Stimulated activated CD8-positive, alpha-beta memory T cell treated with anti-CD3 and anti-CD28 coated beads, Interleukin-15, amount 100 ng/mL, for 48 hours (primary cell): ENCODE measurements at regions not wholly inside any gene's neighbourhood (a gene's known extent, or its start where the extent isn't known, plus 50 kb on each side); places are given as distances from the start of the nearest gene placed in this dataset.
A peak's percentile ranks its signal among the peaks of the same experiment; 100 is the strongest.
"Not testable (repeated sequence)": the region's sequence is repeated elsewhere in the genome, so short reads cannot be mapped to it uniquely, and the experiment has no call there.

ENCODE experiments used
- DNase-seq, 2 donors: peaks; one replicate each; pipeline ENCODE4 v3.0.0-alpha.2; 2020; ENCODE audit warnings: low read depth in 2 of 2

DNA sequence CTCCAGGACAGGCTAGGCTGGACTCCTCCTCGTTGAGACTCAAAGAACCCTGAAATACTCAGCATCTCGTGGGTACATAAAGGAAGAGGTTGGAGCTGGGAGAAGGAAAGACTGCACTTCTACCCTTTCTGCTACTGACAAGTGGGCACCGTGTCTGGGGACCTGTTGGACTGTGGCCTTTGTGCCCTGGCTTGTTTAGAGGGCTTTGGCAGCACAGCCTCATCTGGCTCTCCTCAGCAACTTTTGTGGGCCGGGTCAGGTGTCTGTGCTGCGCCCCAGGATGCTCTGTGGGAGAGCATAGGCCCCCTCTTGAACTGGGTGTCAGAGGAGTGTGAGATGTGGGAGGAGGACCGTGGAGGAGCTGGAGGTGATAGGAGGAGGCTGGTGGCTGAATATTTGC lies 142.4 kb downstream of the FCRL5 start:
- no peak for DNase-seq

DNA sequence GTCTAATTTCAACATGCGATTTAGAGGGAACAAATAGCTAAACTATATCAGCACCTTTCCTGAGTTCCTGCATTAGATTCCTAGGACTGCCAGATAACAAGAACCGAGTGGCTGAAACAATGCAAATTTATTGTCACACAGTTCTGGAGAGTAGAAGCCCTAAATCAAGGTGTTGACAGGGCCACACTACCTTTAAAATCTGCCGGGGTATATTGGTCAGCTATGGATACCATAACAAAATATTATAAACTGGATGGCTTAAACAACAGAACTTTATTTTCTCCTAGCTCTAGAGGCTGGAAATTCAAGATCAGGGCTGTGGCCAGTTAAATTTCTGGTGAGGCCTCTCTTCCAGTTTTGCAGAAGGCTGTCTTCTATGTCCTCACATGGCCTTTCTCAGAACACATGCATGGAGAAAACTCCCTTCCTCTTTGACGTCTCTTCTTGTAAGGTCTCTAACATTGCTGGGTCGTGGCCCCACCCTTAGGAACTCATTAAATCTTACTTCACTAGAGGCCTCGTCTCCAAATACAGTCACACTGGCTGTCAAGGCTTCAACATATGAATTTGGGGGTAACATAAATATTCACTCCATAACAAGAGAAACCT lies 144.3 kb downstream of the FCRL5 start:
- DNase-seq: no peak

GRCh38 chr1:157407367-157407766 lies 144.9 kb downstream of the FCRL5 start:
- DNase-seq: no peak

DNA sequence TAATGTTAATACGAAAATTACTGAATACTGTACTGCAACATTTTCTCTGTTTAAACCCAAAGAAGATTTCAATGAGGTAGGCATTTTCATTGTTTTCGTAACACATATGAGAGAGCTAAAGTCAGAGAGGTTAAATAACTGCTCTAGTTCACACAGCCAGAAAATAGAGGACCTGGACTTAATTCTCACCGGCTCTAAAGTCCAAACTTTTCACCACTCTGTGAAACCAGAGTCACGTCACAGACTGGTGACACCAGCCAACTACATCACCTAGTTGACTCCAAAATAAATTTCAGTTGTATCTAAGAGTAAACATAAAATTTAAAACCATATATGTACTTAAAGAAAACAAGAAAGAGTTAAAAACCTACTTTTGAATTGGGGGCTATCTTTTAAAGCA lies 146.7 kb downstream of the FCRL5 start:
- no peak for DNase-seq

- no peak for DNase-seq
Observed at GRCh38 chr1:157404614-157405013, 147.7 kb downstream of the FCRL5 start.

- no peak for DNase-seq
Observed at GRCh38 chr1:157404063-157404501, 148.2 kb downstream of the FCRL5 start.

- no peak for DNase-seq
Observed at GRCh38 chr1:157403608-157404007, 148.7 kb downstream of the FCRL5 start.

DNA sequence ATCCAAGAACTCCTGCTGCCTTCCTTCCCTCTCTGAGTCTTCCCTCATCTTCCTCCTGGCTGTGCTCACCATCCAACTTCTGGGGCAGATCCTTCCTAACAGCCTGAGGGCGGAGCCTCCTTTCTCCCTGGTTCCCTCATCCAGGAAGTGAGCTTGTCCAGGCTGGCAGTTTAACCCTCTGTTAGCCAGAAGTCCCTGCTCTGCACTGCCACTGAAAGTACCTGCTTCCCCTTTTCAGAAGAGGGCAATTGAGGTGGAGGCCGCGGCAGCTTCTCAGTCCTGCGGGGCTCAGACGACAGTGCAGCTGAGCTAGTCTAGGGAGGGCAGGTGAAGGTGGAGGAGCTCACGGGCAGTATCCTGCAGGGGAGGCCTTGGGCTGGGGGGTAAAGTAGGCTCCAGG lies 149.1 kb downstream of the FCRL5 start:
- DNase-seq: no peak

GRCh38 chr1:157400766-157401165 lies 151.5 kb downstream of the FCRL5 start:
- DNase-seq: no peak

- peak; percentile 3 to 16 for DNase-seq
Observed at GRCh38 chr1:157399984-157400382, 152.3 kb downstream of the FCRL5 start.

GRCh38 chr1:157399343-157399983 lies 152.9 kb downstream of the FCRL5 start:
- DNase-seq: no peak

DNA sequence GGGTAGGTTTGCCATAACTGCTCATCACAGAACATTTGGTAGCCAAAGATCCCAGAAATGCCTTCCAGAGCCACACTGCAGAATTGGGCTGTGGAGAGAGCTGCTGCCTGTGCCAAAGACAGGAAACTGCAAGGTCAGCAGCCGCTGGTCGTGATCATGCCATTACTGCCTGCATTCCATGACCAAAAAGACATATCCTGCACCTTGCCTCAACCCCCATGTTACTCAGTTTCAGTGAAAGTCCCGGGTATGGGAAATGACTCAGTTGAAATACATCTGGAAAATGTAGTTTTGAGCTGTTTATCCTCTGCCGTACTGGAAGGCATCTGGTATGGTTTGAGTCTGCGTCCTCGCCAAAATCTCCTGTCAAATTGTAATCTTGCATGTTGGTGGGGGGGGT lies 161.7 kb downstream of the FCRL5 start:
- no peak for DNase-seq

DNA sequence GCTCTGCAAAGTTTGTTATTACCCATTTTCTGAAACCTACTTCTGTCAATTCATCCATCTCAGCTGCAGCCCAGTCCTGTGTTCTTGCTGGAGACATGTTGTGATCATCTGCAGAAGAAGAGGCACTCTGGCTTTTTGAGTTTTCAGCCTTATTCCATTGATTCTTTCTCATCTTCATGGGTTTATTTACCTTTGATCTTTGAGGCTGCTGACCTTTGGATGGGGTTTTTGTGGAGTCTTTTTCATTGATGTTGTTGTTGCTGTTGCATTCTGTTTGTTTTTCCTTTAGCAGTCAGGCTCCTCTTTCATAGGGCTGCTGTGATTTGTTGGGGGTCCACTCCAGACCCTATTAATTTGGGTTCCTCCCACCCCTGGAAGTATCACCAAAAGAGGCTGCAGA lies 164.3 kb downstream of the FCRL5 start:
- no peak for DNase-seq

GRCh38 chr1:157384258-157384657 lies 168.1 kb downstream of the FCRL5 start:
- DNase-seq: no peak

DNA sequence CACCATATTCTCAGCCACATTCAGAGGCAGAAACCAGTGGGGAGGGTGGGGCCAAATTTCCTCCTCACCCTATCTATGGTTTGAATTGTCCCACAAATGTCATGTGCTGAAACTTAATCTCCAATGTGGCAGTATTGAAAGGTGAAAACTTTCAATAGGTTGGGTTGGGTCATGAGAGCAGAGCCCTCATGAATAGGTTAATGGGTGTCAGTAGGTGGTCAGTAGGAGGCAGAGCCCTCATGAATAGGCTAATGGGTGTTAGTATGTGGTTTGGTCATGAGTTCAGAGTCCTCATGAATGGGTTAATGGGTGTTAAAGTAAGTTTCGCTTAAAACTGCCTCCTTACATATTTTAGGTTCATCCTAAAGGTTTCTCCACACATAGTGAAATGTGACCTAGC lies 170.0 kb downstream of the FCRL5 start:
- no peak for DNase-seq

- DNase-seq: no peak
Observed at GRCh38 chr1:157380523-157380922, 171.8 kb downstream of the FCRL5 start.

GRCh38 chr1:157377280-157377713 lies 175.0 kb downstream of the FCRL5 start:
- peak in 1 of 2 donors; percentile 4 for DNase-seq

- DNase-seq: no peak
Observed at GRCh38 chr1:157376681-157377080, 175.6 kb downstream of the FCRL5 start.

DNA sequence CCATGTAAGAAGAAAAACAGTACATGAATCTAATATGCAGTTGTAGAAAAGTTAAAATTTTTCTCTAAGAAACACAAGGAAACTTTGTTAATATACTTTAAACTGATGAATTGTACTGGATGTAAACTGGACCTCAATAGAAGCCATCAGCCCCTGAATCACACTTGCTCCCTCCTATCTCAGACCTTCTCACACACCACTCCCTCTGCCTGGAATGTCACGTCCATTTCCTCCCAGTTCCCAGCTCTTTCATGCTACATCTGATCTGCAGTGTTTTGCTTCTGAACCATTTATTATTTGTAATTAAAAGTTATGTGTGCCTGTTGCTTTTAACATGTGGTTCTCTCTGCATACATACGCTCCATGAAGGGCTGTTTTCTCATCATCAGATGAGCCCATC lies 180.0 kb downstream of the FCRL5 start:
- DNase-seq: not testable (repeated sequence)

DNA sequence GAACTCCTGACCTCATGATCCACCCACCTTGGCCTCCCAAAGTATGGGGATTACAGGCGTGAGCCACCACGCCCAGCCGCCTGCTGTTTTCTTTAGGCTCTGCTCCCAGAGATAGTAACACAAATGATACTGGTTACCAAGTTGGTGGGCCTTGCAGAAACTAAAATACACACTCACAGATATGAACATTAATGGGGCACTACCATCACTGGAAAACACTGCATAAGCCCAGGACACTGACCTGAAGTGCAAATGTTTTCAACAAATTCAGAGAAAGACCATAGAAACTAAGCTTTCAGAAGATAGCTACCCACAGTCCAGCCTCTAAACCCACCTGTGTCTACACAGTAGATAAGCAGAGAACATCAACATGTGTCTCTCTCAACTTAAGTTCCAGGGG lies 180.5 kb downstream of the FCRL5 start:
- DNase-seq: no peak

DNA sequence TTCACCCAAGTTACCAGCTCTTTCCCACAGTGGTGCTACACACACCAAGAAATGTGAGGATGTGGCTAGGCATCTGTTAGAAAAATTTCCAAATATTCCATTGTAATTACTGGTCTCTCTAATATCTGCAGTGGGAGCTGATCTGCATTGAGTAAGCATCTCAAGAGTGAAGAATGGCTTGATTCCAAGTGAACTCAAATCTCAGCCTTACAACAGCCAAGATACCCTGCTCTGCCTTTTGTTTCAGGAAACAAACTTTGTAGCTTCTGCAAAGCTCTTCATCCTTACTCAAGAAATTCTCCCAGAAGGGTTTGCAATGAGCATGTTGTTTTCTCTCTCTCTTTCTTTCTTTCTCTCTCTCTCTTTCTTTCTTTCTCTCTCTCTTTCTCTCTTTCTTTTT lies 181.1 kb downstream of the FCRL5 start:
- no peak for DNase-seq

DNA sequence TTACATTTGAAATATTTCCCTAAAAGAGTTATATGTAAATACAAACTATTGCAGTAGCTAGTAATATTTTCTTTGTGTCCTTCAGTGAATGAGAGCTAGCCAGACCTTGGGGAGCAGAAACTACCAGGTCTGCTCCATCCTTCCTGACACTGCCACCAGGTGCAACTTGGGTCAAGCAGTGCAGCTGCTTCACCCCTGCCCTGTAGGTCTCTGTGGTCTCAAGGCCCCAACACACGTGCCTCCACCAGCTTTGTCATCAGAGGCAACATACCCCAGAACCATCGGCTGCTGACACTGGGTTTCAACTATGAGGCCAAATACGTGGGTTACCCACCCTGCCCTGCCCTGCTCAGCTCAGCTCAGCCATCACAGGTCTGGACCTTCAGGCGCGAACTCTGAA lies 181.6 kb downstream of the FCRL5 start:
- DNase-seq: no peak

GRCh38 chr1:157369808-157370521 lies 182.3 kb downstream of the FCRL5 start:
- DNase-seq: no peak
